Left renal pelvis (tissue), 4 donors: ENCODE measurements at regions not wholly inside any gene's neighbourhood (a gene's known extent, or its start where the extent isn't known, plus 50 kb on each side); places are given as distances from the start of the nearest gene placed in this dataset.

Experiments used
- DNase-seq, 4 donors: peaks; one replicate each; pipeline ENCODE4 v3.0.0-alpha.2; 2013; ENCODE audit warnings: low read depth in 4 of 4, low spot score in 3 of 4

- DNase-seq: no peak
These were observed 187.7 kb upstream of the CNTNAP2 start for GRCh38 chr7:145928937-145929336.

- no peak for DNase-seq
These were observed 196.9 kb upstream of the CNTNAP2 start for GRCh38 chr7:145919712-145920111.

- no peak for DNase-seq
These were observed 199.8 kb upstream of the CNTNAP2 start for GRCh38 chr7:145916776-145917175.

- DNase-seq: peak in 1 of 4 donors; percentile 7
These were observed 200.9 kb upstream of the CNTNAP2 start for GRCh38 chr7:145915679-145916078.

GRCh38 chr7:145909991-145910513 lies 206.5 kb upstream of the CNTNAP2 start:
- DNase-seq: no peak

GRCh38 chr7:145903658-145904057 lies 212.9 kb upstream of the CNTNAP2 start:
- no peak for DNase-seq

GRCh38 chr7:145902123-145902522 lies 214.5 kb upstream of the CNTNAP2 start:
- no peak for DNase-seq

- no peak for DNase-seq
These were observed 216.7 kb upstream of the CNTNAP2 start for GRCh38 chr7:145899938-145900337.

GRCh38 chr7:145893925-145894535 lies 222.6 kb upstream of the CNTNAP2 start:
- no peak for DNase-seq

GRCh38 chr7:145884716-145885514 lies 231.7 kb upstream of the CNTNAP2 start:
- no peak for DNase-seq

- no peak for DNase-seq
These were observed 240.2 kb upstream of the CNTNAP2 start for GRCh38 chr7:145876376-145876775.

- DNase-seq: no peak
These were observed 241.3 kb upstream of the CNTNAP2 start for GRCh38 chr7:145875267-145875666.

GRCh38 chr7:145868935-145869334 lies 247.7 kb upstream of the CNTNAP2 start:
- no peak for DNase-seq

GRCh38 chr7:145862212-145862611 lies 254.4 kb upstream of the CNTNAP2 start:
- DNase-seq: no peak

- no peak for DNase-seq
These were observed 255.8 kb upstream of the CNTNAP2 start for GRCh38 chr7:145860809-145861208.

- no peak for DNase-seq
These were observed 266.0 kb upstream of the CNTNAP2 start for GRCh38 chr7:145850636-145851035.

GRCh38 chr7:145848691-145849090 lies 267.9 kb upstream of the CNTNAP2 start:
- DNase-seq: peak in 2 of 4 donors; percentile 1

GRCh38 chr7:145845345-145845744 lies 271.3 kb upstream of the CNTNAP2 start:
- DNase-seq: no peak

- DNase-seq: no peak
These were observed 276.8 kb upstream of the CNTNAP2 start for GRCh38 chr7:145839814-145840213.

GRCh38 chr7:145831616-145832206 lies 284.9 kb upstream of the CNTNAP2 start:
- no peak for DNase-seq

GRCh38 chr7:145817687-145818086 lies 298.9 kb upstream of the CNTNAP2 start:
- DNase-seq: no peak

GRCh38 chr7:145812218-145812617 lies 304.4 kb upstream of the CNTNAP2 start:
- no peak for DNase-seq
